Body of pancreas (tissue), 4 donors: ENCODE measurements at regions not wholly inside any gene's neighbourhood (a gene's known extent, or its start where the extent isn't known, plus 50 kb on each side); places are given as distances from the start of the nearest gene placed in this dataset.

Experiments used
- CTCF ChIP-seq, 7 experiments: fragments of 450-650 bp in 4 of 7; fragments of 200-600 bp in 3 of 7; sonication (generic) in 3 of 7; IDR thresholded peaks; one replicate each; pipeline ENCODE4 v1.5.1; 2016 to 2019; ENCODE audit warnings: antibody characterized with exemption in 7 of 7
- POLR2A ChIP-seq, 3 donors: fragments of 450-650 bp; IDR thresholded peaks; one replicate each; pipeline ENCODE4 v1.6.1; 2016; ENCODE audit warnings: antibody characterized with exemption in 3 of 3, mild to moderate bottlenecking in 2 of 3

DNA sequence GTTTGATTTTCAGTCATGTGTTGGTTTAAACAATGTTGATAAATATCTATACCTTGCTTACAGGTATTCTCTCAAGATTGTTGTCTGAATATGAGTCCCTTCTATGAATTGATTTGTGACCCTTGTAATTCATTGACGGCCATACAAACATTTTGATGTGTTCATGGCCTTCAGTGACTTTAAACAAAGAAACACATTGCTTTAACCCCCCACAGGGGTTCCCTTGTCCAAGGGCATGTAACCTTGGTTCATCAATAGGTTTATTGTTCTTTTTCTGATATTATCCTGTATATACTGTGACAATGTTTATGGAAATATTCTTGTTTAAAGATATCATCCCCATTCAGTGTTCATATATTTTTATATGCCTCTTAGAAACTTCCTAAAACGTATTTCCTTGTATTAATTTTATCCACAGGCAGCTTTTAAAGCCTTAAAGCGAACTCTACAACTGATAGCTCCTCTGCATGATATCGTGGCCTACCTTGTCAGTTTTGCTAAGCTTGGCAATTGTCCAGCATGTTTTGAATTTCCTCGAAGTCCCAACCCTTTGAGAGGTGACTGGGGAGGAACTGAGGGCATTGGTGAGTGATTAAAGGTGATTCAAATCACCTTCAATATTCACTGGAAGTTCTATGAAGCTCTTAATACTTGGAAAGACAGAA, 87.0 kb downstream of the CD164 start:
- no peak for TF ChIP-seq CTCF (IDR thresholded peaks at IDR 0.05)
- no peak for TF ChIP-seq POLR2A (IDR thresholded peaks at IDR 0.05)
